ENCODE measurements at regions not wholly inside any gene's neighbourhood (a gene's known extent, or its start where the extent isn't known, plus 50 kb on each side); places are given as distances from the start of the nearest gene placed in this dataset.

DNA sequence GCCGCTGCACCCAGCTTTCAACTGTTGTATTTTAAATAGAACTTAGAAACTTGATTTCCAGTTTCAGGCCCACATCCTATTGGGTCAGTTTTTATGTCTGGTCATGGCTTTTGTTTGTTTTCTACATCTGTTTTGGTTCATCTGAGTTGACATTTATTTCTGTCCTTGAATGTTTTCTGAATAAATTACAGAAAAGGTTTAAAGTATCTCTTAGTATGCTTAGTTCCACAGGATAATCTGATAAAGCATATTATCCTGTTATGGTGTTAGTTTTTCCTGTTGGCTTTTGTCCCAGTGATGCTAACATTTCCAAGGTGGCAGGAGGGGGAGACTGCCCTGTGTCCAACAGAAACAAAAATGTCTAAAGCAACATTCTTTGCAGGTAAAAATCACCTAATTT, 733.2 kb downstream of the INHBA start:
- H2BK5ac ChIP-seq (ENCODE audit: insufficient read length, low read length): no peak overlapping the region
- WGBS (ENCODE audit: extremely low coverage, insufficient read length, low lambda C conversion rate): no CpG with 5 or more reads among the region's 1 CpG
- no peak overlapping the region for H4K91ac ChIP-seq (ENCODE audit: insufficient read length, low read depth, low read length)
- DNase-seq: no peak
- no peak overlapping the region for H3K23ac ChIP-seq (ENCODE audit: insufficient read length, low read depth, low read length)
- no peaks in the 10 kb centered on the region for H3K27me3 Mint-ChIP-seq (ENCODE audit: low read depth)
- TF ChIP-seq, protein P1, sequence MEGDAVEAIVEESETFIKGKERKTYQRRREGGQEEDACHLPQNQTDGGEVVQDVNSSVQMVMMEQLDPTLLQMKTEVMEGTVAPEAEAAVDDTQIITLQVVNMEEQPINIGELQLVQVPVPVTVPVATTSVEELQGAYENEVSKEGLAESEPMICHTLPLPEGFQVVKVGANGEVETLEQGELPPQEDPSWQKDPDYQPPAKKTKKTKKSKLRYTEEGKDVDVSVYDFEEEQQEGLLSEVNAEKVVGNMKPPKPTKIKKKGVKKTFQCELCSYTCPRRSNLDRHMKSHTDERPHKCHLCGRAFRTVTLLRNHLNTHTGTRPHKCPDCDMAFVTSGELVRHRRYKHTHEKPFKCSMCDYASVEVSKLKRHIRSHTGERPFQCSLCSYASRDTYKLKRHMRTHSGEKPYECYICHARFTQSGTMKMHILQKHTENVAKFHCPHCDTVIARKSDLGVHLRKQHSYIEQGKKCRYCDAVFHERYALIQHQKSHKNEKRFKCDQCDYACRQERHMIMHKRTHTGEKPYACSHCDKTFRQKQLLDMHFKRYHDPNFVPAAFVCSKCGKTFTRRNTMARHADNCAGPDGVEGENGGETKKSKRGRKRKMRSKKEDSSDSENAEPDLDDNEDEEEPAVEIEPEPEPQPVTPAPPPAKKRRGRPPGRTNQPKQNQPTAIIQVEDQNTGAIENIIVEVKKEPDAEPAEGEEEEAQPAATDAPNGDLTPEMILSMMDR (conservative IDR thresholded peaks at IDR 0.05): no peak
- H3K9ac ChIP-seq (ENCODE audit: extremely low read depth, insufficient read length, low read length): no peak overlapping the region
- H2AK5ac ChIP-seq (ENCODE audit: insufficient read length, low read length): no peak overlapping the region
- H3K4me1 ChIP-seq (ENCODE audit: insufficient read depth, low read length): peaks cover 7% of the 10 kb centered on the region; the same call in 1 of the 2 replicates
- H3T11ph ChIP-seq (ENCODE audit: low read length): no peak overlapping the region
- no peaks in the 10 kb centered on the region for H3K23me2 ChIP-seq (ENCODE audit: insufficient read length, low read depth, low read length, poor library complexity, severe bottlenecking)
- H3K18ac ChIP-seq (ENCODE audit: insufficient read length, low read depth, low read length): no peak overlapping the region
- no peak overlapping the region for H4K5ac ChIP-seq (ENCODE audit: insufficient read length, low read depth, low read length)
- H3K4me1 Mint-ChIP-seq: peaks cover 19 to 21% of the 10 kb centered on the region in 2 experiments
- no peak overlapping the region for H2BK20ac ChIP-seq (ENCODE audit: low read depth, low read length, poor library complexity, severe bottlenecking)
- no peaks in the 10 kb centered on the region for H3K79me2 ChIP-seq (ENCODE audit: insufficient read depth, low read length)
- H4K8ac ChIP-seq (replicated peaks; ENCODE audit: insufficient read length, low read depth, low read length): no peak overlapping the region
- H3K4me3 Mint-ChIP-seq: no peak overlapping the region
- H3K4me2 ChIP-seq (ENCODE audit: insufficient read depth, insufficient read length, low read length): no peak overlapping the region
- H3K27ac ChIP-seq (ENCODE audit: insufficient read length, low read depth, low read length): no peak overlapping the region
- no peak overlapping the region for H3K56ac ChIP-seq (ENCODE audit: insufficient read length, low read depth, low read length)
- no peak overlapping the region for H2BK15ac ChIP-seq (ENCODE audit: low read depth, low read length)
- no peak overlapping the region for H2BK120ac ChIP-seq (ENCODE audit: low read depth, low read length, poor library complexity, severe bottlenecking)
- no peaks in the 10 kb centered on the region for H4K20me1 ChIP-seq (ENCODE audit: control insufficient read depth, insufficient read depth, insufficient read length)
- H3K4ac ChIP-seq (ENCODE audit: low read depth, low read length): no peak overlapping the region
- no peaks in the 10 kb centered on the region for H3K9me3 Mint-ChIP-seq
- no peaks in the 10 kb centered on the region for H3K36me3 Mint-ChIP-seq (ENCODE audit: insufficient read depth in 1 of 3, low read depth in 3 of 3)
- H3K9me3 ChIP-seq (ENCODE audit: control insufficient read depth, low read depth, low read length): no peaks in the 10 kb centered on the region
- H3K14ac ChIP-seq (ENCODE audit: insufficient read depth, low read length): no peak overlapping the region
- no peak overlapping the region for H3K27ac Mint-ChIP-seq
- H2BK12ac ChIP-seq (ENCODE audit: insufficient read length, low read depth, low read length): no peak overlapping the region
- no peaks in the 10 kb centered on the region for H3K27me3 ChIP-seq (ENCODE audit: insufficient read depth, low read length)
- H2AFZ ChIP-seq (ENCODE audit: low read length): no peak overlapping the region
- no peaks in the 10 kb centered on the region for H3K79me1 ChIP-seq (ENCODE audit: insufficient read depth, low read depth, low read length, poor library complexity, severe bottlenecking)

All from H9 (cell line).